Cardiac muscle cell (in vitro differentiated cells and primary cell): ENCODE measurements at regions not wholly inside any gene's neighbourhood (a gene's known extent, or its start where the extent isn't known, plus 50 kb on each side); places are given as distances from the start of the nearest gene placed in this dataset.

Source experiments
- DNase-seq, 2 donors: peaks; one replicate each; pipeline versions ENCODE4 v3.0.0 to v3.0.0-alpha.2; 2010 to 2017; ENCODE audit warnings: low read depth in 1 of 2, low spot score in 1 of 2
- H3K27ac ChIP-seq: fragments of 200-600 bp; sonication (generic); 2 replicates; pipeline ENCODE4 v1.5.1; 2016
- H3K27me3 ChIP-seq: fragments of 200-600 bp; sonication (generic); 2 replicates; pipeline ENCODE4 v1.6.0; 2016; ENCODE audit warnings: control low read depth
- H3K36me3 ChIP-seq: fragments of 200-600 bp; sonication (generic); 2 replicates; pipeline ENCODE4 v1.5.1; 2016; ENCODE audit warnings: control low read depth
- H3K4me1 ChIP-seq: fragments of 200-600 bp; sonication (generic); 2 replicates; pipeline ENCODE4 v1.8.1; 2017; ENCODE audit warnings: low read depth, mild to moderate bottlenecking, mixed run types
- H3K4me3 ChIP-seq: fragments of 200-600 bp; sonication (generic); 2 replicates; pipeline ENCODE4 v1.5.1; 2016; ENCODE audit warnings: mild to moderate bottlenecking
- H3K9me3 ChIP-seq: fragments of 200-600 bp; sonication (generic); 2 replicates; pipeline ENCODE4 v1.5.1; 2017; ENCODE audit warnings: low read depth, mild to moderate bottlenecking, control low read depth
- TF ChIP-seq, protein P1 (sequence below): IDR thresholded peaks from 2 replicates; pipeline ENCODE4 v1.5.1; 2012; ENCODE audit warnings: low read depth, mild to moderate bottlenecking, low read length

DNA sequence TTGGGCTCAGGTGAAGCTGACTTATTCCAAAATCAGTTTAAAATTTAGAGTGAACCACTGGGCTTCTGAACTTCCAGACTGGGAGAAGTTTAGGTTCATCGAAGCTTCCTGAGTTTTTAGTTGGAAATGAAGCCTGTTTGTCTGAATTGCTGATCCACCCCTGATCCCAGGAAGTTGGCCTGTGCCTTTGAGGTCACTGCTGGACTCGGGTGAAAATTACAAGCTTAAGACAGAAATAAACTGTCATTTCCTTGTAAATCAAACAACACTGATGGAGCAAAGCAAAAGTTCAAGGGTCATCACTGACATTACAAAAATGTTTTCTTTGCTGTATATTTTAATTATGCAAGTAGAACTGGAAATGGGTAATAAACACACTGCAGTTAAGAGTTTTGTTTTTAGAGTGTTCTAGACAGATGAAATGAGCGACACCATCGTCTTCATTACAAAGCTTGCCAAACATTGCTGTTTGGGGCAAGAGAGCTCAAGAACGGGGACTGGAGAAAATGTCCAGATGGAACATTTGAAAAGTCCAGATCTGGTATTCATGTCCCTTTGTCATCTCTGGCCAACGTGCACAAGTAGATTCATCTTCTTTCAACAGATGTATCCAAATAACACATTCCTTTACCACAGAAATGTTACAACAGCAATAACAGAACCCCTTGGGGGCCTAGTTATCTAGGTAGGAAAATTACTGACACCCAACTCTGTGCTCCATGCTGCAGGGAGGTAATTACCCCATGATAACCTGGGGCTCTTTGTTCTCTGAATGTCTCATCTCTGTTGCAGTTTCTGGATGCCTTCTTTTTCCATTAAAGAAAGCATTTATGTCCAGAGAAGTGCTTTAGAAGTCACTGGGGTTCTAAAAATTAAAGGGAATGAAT is 142.4 kb upstream of the ERCC6L2 start:
- Histone ChIP-seq H3K9me3 (no peaks in the 10 kb centered on the region), H3K27ac (no peak overlapping the region), H3K4me1 (no peaks in the 10 kb centered on the region), H3K36me3 (no peaks in the 10 kb centered on the region), H3K27me3 (no peaks in the 10 kb centered on the region), H3K4me3 (no peak overlapping the region)
- TF ChIP-seq, protein P1, sequence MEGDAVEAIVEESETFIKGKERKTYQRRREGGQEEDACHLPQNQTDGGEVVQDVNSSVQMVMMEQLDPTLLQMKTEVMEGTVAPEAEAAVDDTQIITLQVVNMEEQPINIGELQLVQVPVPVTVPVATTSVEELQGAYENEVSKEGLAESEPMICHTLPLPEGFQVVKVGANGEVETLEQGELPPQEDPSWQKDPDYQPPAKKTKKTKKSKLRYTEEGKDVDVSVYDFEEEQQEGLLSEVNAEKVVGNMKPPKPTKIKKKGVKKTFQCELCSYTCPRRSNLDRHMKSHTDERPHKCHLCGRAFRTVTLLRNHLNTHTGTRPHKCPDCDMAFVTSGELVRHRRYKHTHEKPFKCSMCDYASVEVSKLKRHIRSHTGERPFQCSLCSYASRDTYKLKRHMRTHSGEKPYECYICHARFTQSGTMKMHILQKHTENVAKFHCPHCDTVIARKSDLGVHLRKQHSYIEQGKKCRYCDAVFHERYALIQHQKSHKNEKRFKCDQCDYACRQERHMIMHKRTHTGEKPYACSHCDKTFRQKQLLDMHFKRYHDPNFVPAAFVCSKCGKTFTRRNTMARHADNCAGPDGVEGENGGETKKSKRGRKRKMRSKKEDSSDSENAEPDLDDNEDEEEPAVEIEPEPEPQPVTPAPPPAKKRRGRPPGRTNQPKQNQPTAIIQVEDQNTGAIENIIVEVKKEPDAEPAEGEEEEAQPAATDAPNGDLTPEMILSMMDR = no peak
- DNase-seq = no peak

DNA sequence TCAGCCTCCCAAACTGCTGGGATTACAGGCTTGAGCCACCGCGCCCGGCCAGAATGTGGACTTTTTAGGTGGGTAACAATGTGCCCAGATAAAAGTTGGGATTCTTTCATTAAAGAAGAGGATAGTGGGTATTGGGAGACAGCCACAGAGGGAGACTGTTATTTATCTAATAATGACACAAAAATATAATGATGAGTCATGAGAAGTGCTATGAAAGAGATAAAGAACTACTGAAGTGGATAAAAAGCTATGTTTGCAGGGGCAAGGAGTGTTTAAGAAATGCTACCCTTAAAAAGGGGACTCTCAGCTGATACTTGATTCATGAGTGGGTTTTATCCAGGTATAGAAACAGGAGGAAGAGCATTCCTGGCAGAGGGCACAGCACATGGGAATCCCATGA is 143.6 kb upstream of the ERCC6L2 start:
- Histone ChIP-seq H3K9me3 (no peaks in the 10 kb centered on the region), H3K27ac (no peak overlapping the region), H3K36me3 (no peaks in the 10 kb centered on the region), H3K4me1 (no peaks in the 10 kb centered on the region), H3K4me3 (no peak overlapping the region), H3K27me3 (no peaks in the 10 kb centered on the region)
- TF ChIP-seq, protein P1 = no peak
- DNase-seq = no peak

DNA sequence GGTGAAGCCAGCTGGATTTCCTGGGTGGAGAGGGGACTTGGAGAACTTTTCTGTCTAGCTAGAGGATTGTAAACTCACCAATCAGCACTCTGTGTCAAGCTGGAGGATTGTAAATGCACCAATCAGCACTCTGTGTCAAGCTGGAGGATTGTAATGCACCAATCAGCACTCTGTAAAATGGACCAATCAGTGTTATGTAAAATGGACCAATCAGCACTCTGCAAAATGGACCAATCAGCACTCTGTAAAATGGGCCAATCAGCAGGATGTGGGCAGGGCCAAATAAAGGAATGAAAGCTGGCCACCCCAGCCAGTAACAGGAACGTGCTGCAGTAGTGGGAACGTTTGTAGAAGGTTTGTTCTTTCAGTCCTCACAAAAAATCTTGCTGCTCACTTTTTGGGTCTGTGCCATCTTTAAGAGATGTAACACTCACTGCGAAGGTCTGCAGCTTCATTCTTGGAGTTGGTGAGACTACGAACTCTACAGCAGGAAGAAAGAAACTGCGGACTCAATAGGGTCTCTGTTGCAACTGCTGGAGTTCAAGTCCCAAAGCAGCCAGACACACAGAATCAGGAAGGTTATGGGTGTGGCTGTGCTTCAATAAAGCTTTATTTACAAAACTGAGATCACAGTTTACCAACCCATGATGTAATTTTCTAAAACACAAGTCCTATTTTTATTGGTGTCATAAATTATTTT is 145.7 kb upstream of the ERCC6L2 start:
- TF ChIP-seq, protein P1 = no peak
- no peaks in the 10 kb centered on the region for H3K36me3 ChIP-seq
- no peak overlapping the region for H3K27ac ChIP-seq
- no peaks in the 10 kb centered on the region for H3K27me3 ChIP-seq
- no peak for DNase-seq
- no peak overlapping the region for H3K4me3 ChIP-seq
- no peaks in the 10 kb centered on the region for H3K9me3 ChIP-seq
- H3K4me1 ChIP-seq = no peaks in the 10 kb centered on the region

DNA sequence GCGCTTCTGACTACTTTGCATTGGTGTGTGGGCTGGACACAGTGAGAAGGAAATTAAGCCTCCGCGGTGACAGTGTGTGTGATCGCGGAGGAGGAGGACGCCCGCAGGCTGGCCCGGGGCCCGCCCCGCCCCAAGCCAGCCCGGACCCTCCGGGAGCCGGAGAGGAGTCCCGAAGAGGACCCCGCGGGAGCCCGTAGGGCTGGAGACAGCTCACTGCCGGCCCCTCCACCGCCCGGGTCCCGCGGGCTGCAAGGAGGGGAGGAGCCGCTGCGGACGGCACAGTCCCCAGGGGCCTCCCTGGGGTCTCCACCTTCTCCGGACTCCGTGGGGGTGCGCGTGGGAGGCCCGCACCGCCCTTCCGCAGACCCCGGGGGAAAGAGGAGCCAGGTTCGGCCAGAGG is 146.4 kb upstream of the ERCC6L2 start:
- DNase-seq = no peak
- H3K4me3 ChIP-seq = no peak overlapping the region
- TF ChIP-seq, protein P1 = no peak
- no peaks in the 10 kb centered on the region for H3K4me1 ChIP-seq
- no peak overlapping the region for H3K27ac ChIP-seq
- no peaks in the 10 kb centered on the region for H3K9me3 ChIP-seq
- H3K27me3 ChIP-seq = no peaks in the 10 kb centered on the region
- H3K36me3 ChIP-seq = no peaks in the 10 kb centered on the region

DNA sequence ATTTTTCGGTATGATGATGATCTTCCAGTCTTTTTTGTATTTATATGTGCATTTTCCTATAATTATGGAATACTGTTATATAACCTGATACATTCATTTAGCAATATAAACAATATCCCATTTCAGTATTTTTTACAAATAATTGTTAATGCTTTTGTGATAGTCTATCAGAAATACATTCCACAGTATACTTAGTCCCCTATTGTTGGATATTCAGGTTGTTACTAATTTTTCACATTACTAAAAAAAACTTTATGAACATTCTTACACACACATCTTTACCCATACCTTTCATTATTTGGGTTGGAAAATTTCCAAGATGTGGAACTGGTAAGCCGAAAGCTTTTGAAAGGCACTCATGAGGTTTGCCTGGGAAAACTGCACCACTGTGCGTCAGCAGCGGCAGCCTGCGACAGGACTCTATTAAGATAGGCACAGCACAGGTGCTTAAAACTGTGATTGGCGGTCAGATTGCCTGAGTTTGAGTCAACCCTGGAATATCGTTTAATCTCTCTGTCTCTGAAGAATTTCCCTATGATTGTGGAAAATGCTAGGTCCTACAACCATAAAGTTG is 147.5 kb upstream of the ERCC6L2 start:
- no peak for DNase-seq
- Histone ChIP-seq H3K27ac (no peak overlapping the region), H3K4me3 (no peak overlapping the region), H3K27me3 (no peaks in the 10 kb centered on the region), H3K4me1 (no peaks in the 10 kb centered on the region), H3K9me3 (no peaks in the 10 kb centered on the region), H3K36me3 (no peaks in the 10 kb centered on the region)
- TF ChIP-seq, protein P1 = no peak
